HFF-Myc (cell line): ENCODE measurements at regions not wholly inside any gene's neighbourhood (a gene's known extent, or its start where the extent isn't known, plus 50 kb on each side); places are given as distances from the start of the nearest gene placed in this dataset.

Experiments
- DNase-seq: peaks from one replicate; pipeline ENCODE4 v3.0.0-alpha.2; 2011; ENCODE audit warnings: low read depth; ENCODE audit errors: extremely low read depth
- H3K4me3 ChIP-seq: replicated peaks from 2 replicates; pipeline ENCODE4 v1.5.1; 2011; ENCODE audit warnings: low read depth, mild to moderate bottlenecking, control low read depth, low read length
- TF ChIP-seq, protein P1 (sequence below): IDR thresholded peaks from 2 replicates; pipeline ENCODE4 v1.5.1; 2012; ENCODE audit warnings: mild to moderate bottlenecking, low read depth, low read length, control low read depth; ENCODE audit errors: missing control alignments

GRCh38 chr6:117206944-117207687 lies 58.2 kb upstream of the VGLL2 start:
- H3K4me3 ChIP-seq = no peak overlapping the region
- TF ChIP-seq, protein P1, sequence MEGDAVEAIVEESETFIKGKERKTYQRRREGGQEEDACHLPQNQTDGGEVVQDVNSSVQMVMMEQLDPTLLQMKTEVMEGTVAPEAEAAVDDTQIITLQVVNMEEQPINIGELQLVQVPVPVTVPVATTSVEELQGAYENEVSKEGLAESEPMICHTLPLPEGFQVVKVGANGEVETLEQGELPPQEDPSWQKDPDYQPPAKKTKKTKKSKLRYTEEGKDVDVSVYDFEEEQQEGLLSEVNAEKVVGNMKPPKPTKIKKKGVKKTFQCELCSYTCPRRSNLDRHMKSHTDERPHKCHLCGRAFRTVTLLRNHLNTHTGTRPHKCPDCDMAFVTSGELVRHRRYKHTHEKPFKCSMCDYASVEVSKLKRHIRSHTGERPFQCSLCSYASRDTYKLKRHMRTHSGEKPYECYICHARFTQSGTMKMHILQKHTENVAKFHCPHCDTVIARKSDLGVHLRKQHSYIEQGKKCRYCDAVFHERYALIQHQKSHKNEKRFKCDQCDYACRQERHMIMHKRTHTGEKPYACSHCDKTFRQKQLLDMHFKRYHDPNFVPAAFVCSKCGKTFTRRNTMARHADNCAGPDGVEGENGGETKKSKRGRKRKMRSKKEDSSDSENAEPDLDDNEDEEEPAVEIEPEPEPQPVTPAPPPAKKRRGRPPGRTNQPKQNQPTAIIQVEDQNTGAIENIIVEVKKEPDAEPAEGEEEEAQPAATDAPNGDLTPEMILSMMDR = no peak
- DNase-seq = peak; percentile 9

GRCh38 chr6:117210279-117210678 lies 55.1 kb upstream of the VGLL2 start:
- TF ChIP-seq, protein P1 = no peak
- no peak overlapping the region for H3K4me3 ChIP-seq
- no peak for DNase-seq

- no peak overlapping the region for H3K4me3 ChIP-seq
- no peak for DNase-seq
- TF ChIP-seq, protein P1 = no peak
Measured at GRCh38 chr6:117215353-117216090, 49.8 kb upstream of the VGLL2 start.
